ENCODE measurements at regions not wholly inside any gene's neighbourhood (a gene's known extent, or its start where the extent isn't known, plus 50 kb on each side); places are given as distances from the start of the nearest gene placed in this dataset.

DNA sequence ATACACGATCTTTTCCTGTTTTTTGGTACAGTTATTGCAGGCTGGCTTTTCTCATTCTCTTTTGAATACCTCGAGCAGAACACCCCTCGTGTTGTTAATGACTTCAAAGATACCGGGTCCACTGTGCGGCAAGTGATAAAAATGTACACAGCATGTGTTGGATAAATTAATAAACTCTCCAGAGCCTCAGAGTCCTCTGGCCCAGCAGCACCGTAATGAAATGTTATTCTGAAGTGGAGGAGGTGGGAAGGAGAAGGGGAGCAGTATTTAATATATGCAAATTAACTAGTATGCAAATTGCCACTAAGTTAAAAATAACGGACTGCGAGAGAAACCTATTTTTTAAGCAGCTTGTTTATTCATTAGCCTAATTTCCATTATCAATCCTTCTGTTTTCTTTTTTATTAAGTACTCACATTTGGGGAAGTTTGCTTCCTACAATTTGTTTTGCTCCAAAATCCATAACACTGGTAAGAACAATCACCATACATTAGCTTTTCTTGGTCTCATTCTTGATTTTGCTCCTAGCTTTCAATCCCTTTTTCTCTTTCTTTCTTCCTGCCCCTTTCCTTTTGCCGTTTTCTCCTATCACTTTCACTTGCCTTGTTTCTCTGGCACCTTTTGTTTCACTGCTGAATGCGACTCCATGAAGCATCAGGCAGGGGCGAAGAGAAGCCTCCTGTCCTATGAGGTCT is 462.3 kb upstream of the PPP2R3A start:
- DNase-seq: no peak
- H3K36me3 ChIP-seq: no peaks in the 10 kb centered on the region
- no peak overlapping the region for H3K4me3 ChIP-seq
- no peak for TF ChIP-seq POLR2AphosphoS5 (IDR thresholded peaks at IDR 0.05)
- no peak for TF ChIP-seq EP300 (IDR thresholded peaks at IDR 0.05)
- TF ChIP-seq, protein P1, sequence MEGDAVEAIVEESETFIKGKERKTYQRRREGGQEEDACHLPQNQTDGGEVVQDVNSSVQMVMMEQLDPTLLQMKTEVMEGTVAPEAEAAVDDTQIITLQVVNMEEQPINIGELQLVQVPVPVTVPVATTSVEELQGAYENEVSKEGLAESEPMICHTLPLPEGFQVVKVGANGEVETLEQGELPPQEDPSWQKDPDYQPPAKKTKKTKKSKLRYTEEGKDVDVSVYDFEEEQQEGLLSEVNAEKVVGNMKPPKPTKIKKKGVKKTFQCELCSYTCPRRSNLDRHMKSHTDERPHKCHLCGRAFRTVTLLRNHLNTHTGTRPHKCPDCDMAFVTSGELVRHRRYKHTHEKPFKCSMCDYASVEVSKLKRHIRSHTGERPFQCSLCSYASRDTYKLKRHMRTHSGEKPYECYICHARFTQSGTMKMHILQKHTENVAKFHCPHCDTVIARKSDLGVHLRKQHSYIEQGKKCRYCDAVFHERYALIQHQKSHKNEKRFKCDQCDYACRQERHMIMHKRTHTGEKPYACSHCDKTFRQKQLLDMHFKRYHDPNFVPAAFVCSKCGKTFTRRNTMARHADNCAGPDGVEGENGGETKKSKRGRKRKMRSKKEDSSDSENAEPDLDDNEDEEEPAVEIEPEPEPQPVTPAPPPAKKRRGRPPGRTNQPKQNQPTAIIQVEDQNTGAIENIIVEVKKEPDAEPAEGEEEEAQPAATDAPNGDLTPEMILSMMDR (IDR thresholded peaks at IDR 0.05): no peak
- TF ChIP-seq POLR2A (IDR thresholded peaks at IDR 0.05): no peak
- no peak overlapping the region for H3K27ac ChIP-seq
- peaks cover 0 to 5% (median 0%) of the 10 kb centered on the region in 4 donors for H3K4me1 ChIP-seq
- intact Hi-C loops (cut with DNase I): loop anchor here (2.0 to 5.0 kb wide), 2 partner anchors 708 to 901 kb away; partner anchors contain the start of gene EPHB1
- H3K27me3 ChIP-seq: no peaks in the 10 kb centered on the region
- 72 to 74% methylated on average over 11 of the region's 11 CpGs for WGBS, 2 donors
- H3K9me3 ChIP-seq: no peaks in the 10 kb centered on the region

DNA sequence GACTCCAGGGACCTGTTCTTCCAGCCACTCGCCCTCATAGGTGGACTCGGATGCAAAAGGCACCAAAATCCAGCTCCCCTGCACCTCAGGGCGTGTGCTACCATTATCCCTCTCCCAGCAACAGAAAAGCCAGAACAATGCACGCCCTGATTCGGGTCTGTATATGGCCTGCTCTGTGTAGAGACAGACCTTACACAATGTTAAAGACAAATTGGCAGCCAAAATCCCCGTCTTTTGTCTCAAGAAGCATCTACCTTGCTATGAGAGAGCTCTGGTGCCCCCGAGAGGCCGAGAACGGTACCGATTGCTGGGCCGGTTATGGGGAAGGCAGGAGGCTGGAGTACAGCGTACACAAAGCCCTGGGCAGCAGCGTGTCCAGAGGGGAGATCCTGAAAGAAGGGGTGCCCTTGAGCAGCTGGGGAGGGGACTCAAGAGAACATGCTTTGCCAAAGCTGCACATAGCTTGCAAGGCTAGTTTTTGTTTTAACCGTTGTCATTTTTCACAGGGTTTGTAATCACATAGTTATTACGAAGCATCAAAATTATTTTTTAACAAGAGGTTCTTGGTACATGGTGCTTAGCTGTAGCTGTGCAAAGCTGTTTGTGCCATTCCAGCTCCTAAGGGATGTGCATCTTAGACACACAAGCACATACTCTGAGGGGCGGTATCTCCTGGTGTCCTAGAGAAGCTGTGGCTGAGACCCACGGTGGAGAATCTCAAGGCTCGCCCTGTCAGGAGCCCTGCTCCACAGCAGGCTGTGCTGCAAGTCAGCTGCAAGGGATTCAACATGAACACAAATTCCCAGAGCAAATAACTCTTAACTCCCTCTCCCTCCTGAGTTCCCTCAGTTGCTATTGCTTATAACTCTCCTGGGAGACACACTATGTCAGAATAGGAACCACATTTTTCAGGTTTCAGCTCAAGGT is 461.5 kb upstream of the PPP2R3A start:
- H3K27ac ChIP-seq: no peak overlapping the region
- H3K27me3 ChIP-seq: no peaks in the 10 kb centered on the region
- peaks cover 0 to 5% (median 0%) of the 10 kb centered on the region in 4 donors for H3K4me1 ChIP-seq
- H3K36me3 ChIP-seq: no peaks in the 10 kb centered on the region
- TF ChIP-seq EP300 (IDR thresholded peaks at IDR 0.05) (no peak), POLR2A (IDR thresholded peaks at IDR 0.05) (no peak)
- TF ChIP-seq, protein P1 (IDR thresholded peaks at IDR 0.05): peak in 3 of 4 experiments; percentile 26 to 51 (median 51)
- no peaks in the 10 kb centered on the region for H3K9me3 ChIP-seq
- peak; percentile 73 for DNase-seq
- no peak overlapping the region for H3K4me3 ChIP-seq
- intact Hi-C loops (cut with DNase I): loop anchor here (2.0 to 5.0 kb wide), 2 partner anchors 709 to 902 kb away; partner anchors contain the start of gene EPHB1
- WGBS, 2 donors: 32 to 35% methylated on average over 18 of the region's 18 CpGs

GRCh38 chr3:135513106-135514059 is 452.1 kb upstream of the PPP2R3A start:
- no peak for TF ChIP-seq EP300 (IDR thresholded peaks at IDR 0.05)
- TF ChIP-seq POLR2AphosphoS5 (IDR thresholded peaks at IDR 0.05): no peak
- no peak for TF ChIP-seq POLR2A (IDR thresholded peaks at IDR 0.05)
- TF ChIP-seq, protein P1 (IDR thresholded peaks at IDR 0.05): no peak

DNA sequence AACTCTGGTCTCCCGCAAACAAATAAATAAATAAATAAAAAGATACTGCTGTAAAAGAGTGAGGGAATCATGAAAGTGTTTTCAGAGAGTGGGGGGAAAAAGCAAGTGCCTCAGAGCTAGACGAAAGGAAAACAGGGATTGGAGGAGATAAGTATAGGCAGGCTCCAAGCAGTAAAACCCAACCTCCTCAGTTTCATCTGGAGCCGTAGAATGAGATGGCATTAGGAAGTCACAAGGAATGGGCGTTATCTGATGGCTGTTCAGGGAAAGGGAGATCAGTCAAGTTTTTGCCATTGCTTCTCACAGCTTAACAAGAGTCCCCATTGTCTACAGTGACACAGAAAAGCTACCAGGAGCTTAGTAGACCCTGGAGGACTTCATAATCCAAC is 451.5 kb upstream of the PPP2R3A start:
- Histone ChIP-seq H3K27me3 (no peaks in the 10 kb centered on the region), H3K27ac (no peak overlapping the region), H3K9me3 (no peaks in the 10 kb centered on the region), H3K36me3 (no peaks in the 10 kb centered on the region), H3K4me1 (no peaks in the 10 kb centered on the region), H3K4me3 (no peak overlapping the region)
- intact Hi-C loops (cut with DNase I): no loop called here
- 74 to 90% methylated on average over 4 of the region's 4 CpGs for WGBS, 2 donors
- TF ChIP-seq POLR2AphosphoS5 (IDR thresholded peaks at IDR 0.05): no peak
- no peak for TF ChIP-seq POLR2A (IDR thresholded peaks at IDR 0.05)
- TF ChIP-seq, protein P1 (IDR thresholded peaks at IDR 0.05): no peak
- no peak for TF ChIP-seq EP300 (IDR thresholded peaks at IDR 0.05)
- no peak for DNase-seq

More at GRCh38 chr3:135513106-135514059, 452.1 kb upstream of the PPP2R3A start:
- Histone ChIP-seq H3K36me3 (no peaks in the 10 kb centered on the region), H3K4me3 (no peak overlapping the region), H3K4me1 (no peaks in the 10 kb centered on the region), H3K9me3 (no peaks in the 10 kb centered on the region), H3K27ac (no peak overlapping the region), H3K27me3 (no peaks in the 10 kb centered on the region)
- intact Hi-C loops (cut with DNase I): no loop called here
- WGBS, 2 donors: 85 to 86% methylated on average over 5 of the region's 5 CpGs
- DNase-seq: no peak

Data from sigmoid colon (tissue), 6 donors.